ENCODE measurements at regions not wholly inside any gene's neighbourhood (a gene's known extent, or its start where the extent isn't known, plus 50 kb on each side); places are given as distances from the start of the nearest gene placed in this dataset.

DNA sequence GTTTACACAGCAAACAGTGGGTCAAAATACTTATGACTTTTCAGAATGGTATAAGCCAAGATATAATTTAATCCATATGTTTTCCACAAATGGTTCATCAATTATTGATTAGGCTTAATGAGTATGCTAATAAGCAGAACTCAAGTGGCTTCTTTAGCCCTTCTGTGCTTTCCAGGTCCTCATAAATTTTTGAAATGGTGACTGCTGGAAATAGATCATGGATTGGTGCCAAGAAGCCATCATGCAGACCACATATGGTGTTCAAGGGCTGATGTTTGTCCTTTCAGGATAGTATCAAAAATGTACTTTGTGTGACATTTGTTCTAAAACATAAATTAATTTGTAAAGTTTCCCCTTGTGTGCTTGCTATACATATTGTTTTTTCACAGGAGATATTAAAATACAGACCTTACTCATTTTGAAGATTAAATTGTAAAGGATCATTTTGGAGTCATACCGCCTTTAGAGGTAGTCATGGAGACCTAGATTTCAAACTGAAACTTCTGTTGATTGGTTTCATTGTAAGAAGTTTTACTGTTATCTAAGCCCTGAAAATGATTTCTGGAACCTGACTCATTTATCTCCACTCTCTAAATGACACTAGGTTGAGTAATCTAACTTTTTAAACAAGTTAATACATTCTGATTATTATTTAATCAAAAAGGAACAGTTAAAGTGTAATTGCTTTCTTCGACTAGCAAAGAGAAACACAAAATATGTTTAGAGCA is 507.9 kb downstream of the PLA2G4A start:
- no peak for DNase-seq

DNA sequence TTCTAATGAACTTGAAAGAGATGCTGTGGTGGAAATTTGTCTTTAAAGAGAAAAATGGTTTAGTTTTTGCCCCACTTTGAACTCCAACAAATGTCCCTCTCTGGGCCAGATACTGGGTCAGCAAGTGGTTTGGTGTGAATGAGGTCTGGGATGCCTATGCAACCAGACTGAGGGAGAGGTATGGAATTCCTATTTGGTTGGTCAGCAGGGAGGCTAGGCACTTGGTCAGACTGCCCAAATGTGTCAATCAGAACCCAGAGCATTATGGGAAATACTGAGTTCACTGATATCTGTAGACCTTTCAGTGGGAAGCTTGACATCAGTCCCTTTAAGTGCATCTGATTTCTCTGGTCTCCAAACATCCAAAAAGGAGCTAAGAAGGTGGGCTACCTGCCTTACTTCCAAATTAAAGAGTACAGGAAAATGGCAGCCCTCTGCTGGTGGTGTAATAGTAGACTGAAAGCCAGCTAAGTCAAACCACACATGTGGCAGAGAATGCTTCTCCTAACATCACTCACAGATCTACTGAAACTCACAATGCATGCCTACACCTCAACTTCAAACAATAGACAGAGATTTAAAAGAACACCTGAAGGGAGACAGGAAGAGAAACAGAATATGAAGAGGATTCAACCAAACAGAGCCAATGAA is 510.1 kb downstream of the PLA2G4A start:
- DNase-seq = no peak

DNA sequence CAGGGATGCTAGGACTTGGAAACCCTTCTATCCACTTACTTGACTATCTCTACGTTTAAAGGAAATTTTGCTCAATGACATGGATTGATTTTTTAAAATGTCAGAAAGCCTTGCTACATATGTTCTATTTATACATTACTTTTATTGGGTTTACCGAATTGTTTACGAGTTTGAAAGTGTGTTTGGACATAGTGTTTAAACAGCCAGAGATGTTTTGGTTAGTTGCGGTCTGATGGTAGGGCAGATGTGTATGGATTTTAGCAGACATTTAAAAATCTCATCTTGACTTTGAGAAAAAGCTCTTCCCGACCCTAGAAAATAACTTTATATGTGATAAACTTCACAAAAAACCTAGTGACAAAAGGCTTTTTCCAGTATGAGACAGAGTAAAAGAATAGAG is 513.7 kb downstream of the PLA2G4A start:
- no peak for DNase-seq

DNA sequence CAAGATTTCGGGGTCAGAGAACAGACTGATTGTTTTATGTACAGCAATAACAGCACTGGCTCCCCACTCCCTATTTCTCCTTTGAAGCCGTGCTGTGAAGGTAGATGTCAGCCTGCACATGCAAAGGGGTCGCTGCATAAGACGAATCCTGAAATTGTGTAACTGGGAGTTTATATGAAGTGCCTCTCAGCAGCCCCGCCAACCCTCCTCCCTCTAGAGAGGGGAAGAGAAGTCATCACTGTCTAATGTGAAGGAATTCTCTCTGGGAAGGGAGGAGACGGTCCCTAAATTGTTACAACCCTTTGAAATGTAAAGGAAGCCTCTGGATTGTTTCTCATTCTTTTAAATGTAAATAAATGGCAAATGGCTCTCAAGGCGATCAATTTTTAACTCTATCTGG is 545.3 kb downstream of the PLA2G4A start:
- no peak for DNase-seq

DNA sequence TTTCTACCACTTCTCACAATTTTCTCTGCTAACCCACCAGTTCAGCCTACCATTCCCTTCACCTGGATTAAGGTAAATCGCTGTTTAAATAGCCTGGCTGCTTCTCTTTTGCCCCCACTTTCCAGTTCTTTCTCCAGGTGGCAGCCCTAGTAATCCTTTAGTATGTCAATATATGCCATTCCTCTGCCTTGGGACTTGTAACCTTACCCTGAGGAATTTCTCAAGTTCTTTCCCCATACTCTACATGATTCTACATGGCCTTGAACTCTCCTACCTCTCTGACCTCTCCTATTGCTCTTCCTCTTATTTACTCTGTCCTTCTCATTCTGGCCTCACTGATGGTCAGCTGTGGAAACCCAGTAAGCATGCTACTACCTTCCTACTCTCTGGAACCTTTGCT is 546.0 kb downstream of the PLA2G4A start:
- no peak for DNase-seq

DNA sequence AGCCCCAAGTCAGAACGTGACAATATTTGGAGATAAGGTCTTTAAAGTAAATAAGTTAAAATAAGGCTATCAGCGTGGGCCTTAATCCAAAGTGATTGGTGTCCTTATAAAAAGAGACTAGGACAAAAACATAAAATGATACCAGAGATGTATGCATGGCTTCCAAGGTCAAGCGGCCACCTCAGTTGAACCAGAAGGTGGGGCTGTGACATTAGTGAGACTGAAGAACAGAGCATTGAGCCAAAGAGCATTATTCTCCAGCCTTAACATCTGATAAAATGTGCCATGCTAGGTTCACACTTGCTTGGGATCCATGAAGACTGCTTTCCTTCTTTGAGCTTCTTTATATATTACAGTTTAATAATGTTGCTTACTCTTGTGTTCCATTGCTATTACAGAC is 554.6 kb downstream of the PLA2G4A start:
- no peak for DNase-seq

DNA sequence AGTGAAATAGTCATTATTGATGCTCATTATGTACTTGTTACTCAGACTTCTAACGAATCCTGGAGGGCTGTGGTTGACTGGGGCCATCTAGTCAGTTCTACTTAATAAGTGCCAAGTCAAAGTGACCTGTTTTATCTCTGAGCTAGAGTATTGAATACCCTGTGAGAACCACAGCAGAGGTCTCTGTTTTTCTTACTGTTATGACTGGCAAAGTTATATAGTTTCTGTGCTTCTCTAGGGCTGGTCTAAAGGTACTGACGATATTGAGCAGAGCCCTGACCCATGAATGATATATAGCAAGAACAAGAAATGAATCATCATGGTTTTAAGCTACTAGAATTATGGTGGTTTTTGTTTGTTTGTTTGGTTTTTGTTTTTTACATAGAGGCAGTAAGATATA is 555.8 kb downstream of the PLA2G4A start:
- no peak for DNase-seq

DNA sequence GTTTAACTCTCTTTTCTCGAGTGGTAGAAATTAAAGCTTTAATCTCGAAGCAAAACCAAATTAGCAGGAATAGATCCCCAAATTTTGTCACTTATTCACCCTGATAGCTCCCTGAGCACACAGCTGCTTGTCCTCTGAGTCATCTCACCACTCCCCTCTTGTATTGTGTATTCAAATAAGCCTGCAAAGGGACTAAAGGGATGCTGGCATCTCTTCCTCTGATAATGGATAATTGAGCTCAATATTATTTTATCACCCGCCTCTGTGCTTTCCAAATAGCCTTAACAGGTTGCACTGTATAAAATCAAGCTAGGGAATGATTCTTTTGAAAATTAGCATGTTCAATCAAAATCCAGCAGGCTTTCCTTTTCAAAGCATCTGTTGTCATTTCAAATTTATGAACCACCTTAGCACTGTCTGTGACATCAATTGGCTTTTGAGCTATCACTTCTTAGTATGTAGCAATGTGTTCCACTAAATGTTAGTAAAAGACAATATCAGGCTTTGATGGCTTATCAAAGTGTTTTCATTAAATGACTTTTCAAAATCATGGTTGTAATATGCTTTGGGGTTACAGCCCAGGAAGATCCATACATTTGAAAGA is 561.6 kb downstream of the PLA2G4A start:
- DNase-seq = no peak

DNA sequence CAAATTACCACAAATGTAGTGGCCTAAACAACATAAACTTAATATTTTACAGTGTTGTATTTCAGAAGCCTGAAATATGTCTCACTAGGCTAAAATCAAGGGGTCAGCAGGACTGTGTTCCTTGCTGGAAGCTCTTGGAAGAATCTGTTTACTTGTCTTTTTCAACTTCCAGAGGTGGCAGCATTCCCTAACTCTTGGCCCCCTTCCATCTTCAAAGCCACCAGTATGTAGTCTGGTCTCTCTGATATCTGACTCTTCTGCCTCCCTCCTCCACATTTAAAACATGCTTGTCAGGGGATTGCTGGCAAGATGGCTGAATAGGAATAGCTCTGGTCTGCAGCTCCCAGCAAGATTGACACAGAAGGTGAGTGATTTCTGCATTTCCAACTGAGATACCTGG is 567.5 kb downstream of the PLA2G4A start:
- no peak for DNase-seq

DNA sequence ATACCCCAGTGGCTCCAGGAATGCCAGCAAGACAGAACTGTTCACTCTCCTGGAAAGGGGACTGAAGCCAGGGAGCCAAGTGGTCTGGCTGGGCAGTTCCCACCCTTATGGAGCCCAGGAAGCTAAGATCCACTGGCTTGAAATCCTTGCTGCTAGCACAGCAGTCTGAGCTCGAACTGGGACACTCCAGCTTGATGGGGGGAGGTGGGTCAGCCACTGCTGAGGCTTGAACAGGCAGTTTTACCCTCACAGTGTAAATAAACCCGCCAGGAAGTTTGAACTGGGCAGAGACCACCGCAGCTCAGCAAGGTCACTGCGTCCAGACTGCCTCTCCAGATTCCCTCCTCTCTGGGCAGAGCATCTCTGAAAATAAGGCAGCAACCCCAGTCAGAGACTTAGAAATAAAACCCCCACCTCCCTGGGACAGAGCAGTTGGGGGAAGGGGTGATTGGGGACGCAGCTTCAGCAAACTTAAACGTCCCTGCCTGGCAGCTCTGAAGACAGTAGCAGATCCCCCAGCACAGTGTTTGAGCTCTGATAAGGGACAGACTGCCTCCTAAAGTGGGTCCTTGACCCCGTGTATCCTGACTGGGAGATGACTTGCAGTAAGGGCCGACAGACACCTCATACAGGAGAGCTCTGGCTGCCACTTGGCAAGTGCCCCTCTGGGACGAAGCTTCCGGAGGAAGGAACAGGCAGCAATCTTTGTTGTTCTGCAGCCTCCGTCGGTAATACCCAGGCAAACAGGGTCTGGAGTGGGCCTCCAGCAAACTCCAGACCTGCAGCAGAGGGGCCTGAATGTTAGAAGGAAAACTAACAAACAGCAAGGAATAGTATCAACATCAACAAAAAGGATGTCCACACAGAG is 568.4 kb downstream of the PLA2G4A start:
- no peak for DNase-seq

DNA sequence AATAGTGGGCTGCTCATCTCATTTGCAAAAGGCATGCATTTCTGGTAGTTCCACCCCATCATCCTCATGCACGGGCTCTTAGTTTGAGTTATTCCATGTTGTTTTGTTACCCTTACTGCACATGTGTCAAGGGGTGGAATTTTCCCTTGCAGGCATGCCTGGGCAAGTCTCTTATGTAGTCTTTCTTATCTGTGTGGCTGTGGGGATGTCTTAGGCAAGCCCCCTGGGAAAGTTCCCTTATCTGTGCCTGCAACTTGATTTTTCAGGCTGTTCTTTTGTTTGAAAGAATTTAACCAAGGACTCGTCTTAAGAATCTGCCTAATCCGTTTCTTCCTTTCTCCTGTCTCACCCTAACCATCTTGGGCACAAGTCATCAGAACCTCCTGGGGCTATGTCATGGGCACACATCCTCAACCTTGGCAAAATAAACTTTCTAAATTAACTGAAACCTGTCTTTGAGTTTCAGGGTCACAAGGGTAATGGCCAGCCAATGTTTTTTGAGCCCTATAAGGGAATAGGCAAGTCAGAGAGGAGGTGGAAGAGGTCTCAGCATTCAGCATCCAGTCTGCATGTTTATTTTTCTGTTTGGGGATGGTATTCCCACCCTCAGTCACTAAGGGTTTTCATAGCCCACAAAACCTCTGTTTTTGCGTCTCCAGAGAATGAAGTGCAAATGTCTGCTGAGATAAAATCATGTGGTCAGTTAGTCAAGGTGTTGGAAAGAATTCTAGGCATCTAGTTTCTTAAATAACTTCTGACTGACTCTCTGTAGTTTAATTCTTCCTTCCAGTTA is 579.7 kb downstream of the PLA2G4A start:
- DNase-seq = no peak

DNA sequence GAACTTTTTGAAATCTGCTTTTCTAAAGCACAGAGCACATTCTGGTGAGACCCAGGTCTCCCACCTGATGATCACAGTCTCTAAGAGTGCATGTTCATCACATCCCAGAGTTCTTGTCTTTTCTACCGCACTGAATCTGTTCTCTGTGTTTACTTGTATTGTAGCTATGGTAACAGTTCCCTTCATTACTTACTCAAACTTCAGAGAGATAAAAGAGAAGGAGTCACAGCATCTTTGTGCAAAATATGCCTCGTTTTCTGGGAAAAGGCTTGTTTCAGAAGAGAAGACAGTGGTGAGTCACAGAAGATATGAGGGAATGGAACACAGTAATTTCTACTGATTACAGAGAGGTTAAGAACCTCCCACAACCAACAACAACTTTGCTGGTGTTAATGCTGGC is 580.6 kb downstream of the PLA2G4A start:
- DNase-seq = no peak

DNA sequence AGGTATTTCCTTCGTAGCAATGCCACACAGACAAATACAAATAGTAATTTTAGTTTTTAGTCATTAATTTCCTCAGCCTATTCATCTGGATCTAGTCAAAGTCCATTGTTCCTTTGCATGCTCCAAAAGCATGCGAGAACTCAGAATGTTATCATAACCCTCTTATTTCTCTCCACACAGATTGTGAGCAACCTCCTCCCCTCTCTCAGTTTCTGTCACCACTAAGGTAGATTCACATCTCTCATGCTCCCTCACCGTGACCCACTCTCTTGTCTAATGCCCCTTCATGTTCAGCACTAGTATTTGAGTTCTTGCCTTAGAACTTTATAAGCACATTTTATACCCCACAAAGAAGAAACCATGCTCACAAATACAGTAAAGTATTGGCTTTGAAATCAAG is 582.4 kb downstream of the PLA2G4A start:
- DNase-seq = no peak

DNA sequence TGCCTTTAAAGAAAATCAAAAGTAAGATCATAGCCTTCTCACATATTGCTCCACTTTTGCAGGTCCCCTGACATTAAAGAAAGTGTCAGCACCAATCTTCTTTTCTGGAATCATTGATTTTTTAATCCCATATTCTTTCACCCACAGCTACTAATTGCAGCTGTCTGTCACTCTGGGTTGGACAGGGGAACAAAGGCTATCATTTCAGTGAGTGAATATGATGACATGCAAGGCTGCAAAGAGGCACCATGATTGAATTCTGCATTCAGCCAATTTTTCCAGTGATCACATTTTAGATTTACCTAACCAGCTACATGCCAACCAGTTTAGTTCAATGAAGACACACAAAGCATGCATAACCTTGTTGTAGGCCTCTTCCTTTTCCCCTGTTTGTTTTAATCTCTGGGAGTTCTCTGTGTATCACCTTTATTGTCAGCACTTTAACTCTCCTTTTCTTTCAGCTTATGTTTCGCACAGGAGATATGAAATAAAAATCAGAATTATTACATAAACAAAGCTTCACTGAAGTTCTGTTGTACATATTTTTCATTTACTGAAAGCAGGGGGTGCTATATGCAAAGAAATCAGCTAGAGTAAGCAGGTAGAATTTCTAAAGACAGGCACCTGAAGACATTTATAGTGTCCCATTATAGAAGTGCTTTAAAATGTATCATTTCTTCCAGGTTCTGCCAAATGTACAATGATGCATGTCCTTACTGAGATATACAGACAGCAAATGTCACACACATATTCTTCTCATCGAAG is 584.8 kb downstream of the PLA2G4A start:
- no peak for DNase-seq

DNA sequence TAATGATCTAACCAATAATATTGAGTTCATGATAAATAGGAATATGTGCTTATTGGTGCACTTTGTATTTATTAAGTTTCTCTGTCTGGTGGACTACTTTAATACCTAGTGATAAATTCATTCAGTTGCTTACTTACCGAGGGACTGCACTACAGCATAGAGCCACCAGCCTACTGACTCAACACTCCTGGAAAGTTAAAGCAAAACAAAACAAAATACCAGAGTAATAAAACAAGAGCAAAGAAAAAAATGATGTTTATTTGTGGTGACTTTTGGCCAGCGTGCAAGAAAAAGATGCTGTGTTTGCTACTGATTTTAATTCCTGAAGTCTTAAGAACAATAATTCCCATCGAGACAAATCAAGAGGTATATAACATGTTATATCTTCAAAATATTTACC is 586.3 kb downstream of the PLA2G4A start:
- no peak for DNase-seq

DNA sequence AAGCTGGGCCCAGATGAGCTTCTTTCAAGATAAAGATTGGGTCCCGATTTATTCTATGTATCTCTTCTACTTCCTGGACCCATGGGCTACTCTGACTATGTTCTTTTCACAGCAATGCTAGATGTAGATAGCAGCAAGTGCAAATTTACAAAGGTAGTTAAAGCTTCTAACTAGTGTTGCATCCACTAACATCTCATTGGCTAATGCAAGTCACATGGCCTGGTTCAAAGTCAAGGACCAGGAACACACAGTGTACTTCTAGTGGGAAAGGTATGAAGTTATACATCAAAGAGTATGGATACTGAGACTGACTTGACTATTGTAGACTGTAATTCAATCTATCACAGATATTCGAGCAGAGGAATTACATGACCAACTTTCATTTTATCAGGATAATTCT is 588.8 kb downstream of the PLA2G4A start:
- no peak for DNase-seq

DNA sequence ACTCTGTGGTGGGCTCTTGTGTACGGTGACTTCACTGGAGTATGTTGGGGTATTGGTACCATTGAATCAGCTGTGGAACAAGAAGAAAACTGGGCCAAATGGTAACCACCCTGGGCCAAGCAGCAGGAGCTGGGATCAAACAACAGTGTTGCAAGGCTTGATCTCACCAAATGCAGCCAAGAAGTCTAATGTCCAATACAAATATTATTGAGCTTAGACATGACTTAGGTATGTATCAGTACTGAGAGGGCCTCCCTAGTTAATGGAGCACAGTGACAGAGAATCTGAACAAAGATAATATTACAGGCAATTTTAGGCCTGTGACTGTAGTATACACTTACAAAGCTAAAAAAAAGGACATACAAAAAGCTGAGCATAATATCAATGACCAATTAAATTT is 604.8 kb downstream of the PLA2G4A start:
- no peak for DNase-seq

DNA sequence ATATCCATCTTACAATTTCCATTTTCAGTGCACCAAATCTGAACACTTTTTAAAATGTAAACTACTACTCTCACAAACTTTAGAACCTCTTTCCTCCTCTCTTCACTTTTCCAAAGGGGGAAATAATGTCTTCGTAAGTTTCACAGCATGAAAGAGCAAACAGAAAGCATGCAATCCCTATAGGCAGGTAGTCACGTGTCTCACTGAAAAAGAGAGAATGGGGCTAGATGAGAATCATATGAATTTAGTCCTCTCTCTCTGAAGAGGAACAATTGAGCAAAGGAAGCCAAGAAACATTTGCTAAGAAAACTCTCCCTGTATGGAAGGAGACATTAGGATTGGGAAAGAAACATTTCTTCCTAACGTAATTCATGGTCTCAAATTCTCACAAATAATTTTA is 613.9 kb downstream of the PLA2G4A start:
- no peak for DNase-seq

DNA sequence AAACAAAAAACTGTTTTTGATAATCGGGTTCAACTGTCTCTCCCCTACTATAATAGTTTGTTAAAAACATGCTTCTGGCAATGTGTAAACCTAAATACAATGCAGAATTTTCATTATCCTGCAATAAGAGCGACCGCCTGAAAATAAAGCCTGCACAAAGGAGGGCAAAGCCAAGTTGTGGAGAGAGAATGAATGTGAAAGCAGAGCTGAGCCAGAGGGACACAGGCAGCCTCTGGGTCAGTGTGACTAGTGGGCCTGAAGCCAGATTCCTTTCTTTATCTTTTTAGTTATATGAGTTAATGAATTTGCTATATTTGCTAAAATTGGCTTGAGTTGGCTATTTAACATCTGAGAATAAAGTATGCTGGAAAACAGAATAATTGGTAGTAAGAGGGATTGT is 615.2 kb downstream of the PLA2G4A start:
- DNase-seq = no peak

DNA sequence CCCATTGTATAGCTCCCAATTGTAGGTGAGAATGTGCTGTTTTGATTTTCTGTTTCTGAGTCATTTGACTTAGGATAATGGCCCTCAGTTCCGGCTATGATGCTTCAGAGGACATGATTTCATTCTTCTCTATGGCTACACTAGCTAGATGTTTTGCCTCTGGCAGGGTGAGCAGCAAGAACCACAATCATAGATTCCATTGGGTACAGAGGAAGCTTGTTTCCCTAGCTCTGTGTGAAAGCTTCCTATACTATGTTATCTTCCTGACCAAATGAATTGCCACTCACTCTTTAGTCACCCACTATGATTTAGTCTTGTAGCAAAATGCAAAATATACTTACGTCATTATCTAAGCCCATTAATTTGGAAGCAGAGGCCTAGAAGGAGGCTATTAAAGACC is 616.3 kb downstream of the PLA2G4A start:
- no peak for DNase-seq

DNA sequence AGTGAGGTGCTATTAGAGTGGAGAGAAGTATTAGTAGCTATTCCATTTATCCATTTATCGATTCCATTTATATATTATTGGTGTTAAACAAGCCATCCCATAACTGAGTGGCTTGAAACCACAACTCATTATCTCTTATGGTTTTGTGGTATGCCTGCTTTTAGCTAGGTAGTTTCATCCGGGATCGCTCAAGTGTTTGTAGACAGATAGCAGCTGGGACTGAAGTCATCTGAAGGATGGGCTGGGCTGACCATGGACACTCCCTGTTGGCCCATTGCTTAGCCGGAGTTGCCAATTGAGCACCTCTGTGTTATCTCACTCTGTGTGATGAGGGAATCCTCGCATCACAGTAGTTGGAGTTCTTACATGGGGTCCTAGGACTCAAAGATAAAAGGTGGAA is 622.5 kb downstream of the PLA2G4A start:
- DNase-seq = no peak

DNA sequence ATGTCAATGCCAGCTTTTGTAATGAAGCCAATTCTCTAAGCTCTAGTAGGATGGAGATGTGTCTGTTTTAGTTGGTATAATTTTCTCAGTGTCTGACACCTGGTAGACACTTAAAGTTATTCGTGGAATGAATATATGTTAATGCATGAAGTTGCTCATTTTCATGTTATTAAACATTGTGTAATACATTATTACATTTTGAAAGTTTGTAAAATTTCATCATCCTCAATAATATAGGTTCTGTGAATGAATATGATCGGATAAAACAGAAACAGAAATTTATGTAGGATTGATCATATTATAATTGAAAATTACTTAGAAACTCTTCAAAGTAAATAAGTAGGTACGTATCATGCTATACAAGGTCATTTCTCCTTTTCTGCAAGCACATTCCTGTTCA is 625.3 kb downstream of the PLA2G4A start:
- no peak for DNase-seq
